HG03354 (cell line): ENCODE measurements at regions not wholly inside any gene's neighbourhood (a gene's known extent, or its start where the extent isn't known, plus 50 kb on each side); places are given as distances from the start of the nearest gene placed in this dataset.
"Not testable (repeated sequence)": the region's sequence is repeated elsewhere in the genome, so short reads cannot be mapped to it uniquely, and the experiment has no call there.

Experiments
- ATAC-seq: cut with Tn5 transposase; IDR thresholded peaks from one replicate; pipeline ENCODE4 v1.9.1; 2021; ENCODE audit warnings: mild to moderate bottlenecking; ENCODE audit not compliant: unreplicated experiment, poor library complexity, severe bottlenecking

DNA sequence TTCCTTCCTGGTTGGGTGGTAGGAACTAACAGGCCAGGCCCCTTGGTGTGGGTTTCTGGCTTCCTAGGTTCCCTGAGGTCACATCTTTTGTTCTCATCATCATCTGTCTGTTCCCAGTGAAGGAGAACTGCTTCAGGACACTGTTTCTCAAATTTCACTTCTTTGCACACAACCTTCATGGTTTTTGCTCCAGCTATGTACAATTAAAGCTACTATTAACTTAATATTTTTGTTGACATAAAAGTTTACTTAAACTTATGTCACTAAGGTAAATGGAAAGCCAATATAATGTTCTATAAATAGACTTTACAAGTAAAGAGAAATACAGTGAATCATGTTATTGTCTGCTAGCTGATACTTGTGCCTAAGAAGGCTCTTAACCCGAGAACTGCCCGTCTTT is 120.7 kb upstream of the KCNG1 start:
- no peak for ATAC-seq

- ATAC-seq, result no peak
These were observed 119.5 kb upstream of the KCNG1 start for GRCh38 chr20:51142448-51142847.

DNA sequence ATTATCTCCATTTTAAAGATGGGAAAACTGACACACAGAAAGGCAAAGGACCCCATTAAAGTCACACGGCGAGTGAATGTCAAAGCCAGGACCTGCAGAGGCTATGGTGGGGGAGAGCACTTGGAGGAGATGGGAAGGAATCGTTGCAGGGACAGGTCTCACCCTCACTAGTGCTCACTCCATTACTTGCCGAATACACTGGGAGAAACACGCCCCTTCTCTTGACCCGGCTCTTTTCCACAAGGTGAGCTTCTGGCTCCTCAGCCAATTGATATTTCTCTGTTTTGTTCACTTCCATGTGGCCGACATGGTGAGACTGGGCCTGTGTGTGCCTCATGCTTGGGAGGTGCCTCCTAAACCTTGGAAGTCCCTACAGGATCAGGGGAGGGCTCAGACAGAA is 117.8 kb upstream of the KCNG1 start:
- ATAC-seq, result no peak

DNA sequence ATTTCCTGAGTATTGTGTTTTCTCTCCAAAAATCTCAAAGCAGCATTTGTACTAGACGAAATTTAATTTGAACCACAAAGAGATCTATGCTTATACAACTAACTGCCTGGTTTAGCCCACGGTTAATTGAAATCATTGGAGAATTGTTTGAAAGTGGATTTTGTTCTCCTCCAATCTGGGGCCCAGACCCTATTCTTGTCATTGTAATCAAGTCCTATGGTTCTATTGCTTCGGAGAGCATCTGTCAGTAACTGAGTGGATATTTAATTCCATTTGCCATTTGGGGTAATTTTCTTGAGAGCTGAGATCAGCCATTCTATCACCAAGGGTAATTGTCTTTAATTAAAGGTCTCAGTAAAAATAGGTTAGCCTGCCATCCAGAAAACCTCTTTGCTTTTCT is 117.0 kb upstream of the KCNG1 start:
- ATAC-seq, result no peak

DNA sequence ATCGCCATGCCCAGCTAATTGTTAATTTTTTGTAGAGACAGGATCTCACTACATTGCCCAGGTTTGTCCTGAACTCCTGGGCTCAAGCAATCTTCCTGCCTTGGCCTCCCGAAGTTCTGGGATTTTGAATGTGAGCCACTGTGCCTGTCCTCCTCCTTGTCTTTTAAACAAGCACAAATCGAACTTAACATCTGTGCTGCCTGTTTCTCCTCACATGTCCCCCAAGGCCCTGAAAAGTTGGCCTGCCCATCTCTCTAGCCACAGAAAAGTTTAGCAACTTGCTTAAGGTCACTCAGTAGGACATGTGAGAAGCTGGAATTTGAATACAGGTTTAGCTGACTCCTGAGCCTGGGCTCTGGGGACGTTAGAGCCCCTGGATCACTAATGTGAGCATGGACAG is 115.7 kb upstream of the KCNG1 start:
- ATAC-seq, result no peak

- no peak for ATAC-seq
These were observed 114.6 kb upstream of the KCNG1 start for GRCh38 chr20:51137461-51137860.

- ATAC-seq, result no peak
These were observed 113.2 kb upstream of the KCNG1 start for GRCh38 chr20:51135926-51136715.

DNA sequence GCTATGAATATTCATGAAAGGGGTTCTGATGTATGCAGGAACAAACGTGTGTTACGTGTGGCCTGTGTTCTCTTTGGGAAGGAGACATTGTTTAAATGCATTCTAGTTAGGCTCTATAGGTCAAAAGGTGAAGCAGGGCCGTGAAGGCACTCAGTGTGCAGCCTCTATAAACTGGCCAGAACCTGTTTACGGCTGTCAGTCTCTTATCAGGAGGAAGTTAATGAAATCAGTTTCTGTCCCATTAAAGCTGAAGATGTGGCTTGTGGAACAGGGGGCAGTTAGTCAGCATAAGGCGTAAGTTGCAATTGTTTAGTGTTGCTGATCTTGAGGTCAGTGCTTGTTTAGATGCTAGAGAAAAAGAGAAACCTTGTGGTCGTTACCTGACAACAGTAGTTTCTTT is 111.5 kb upstream of the KCNG1 start:
- ATAC-seq, result no peak

DNA sequence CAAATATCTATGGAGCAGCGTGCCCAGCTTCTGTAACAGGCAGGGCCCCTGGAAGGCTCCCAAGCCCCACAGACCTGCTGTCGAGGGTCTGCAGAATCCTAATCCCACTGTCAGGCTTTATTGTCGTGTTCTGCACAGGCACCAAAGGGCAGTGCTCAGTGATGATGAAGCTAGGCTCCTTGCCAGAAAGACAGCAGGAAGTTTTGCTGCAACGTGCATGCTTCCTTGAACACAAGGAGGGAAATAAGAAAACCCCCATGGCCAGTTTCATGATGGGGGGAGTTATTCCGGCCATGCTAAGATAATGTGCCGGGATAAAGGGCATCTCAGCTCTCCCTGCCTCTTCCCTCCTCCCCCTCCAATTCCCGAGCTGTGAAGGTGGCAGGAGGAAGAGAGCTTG is 109.4 kb upstream of the KCNG1 start:
- no peak for ATAC-seq

- ATAC-seq, result no peak
These were observed 108.9 kb upstream of the KCNG1 start for GRCh38 chr20:51131811-51132210.

GRCh38 chr20:51129147-51129776 is 106.4 kb upstream of the KCNG1 start:
- no peak for ATAC-seq

- ATAC-seq, result peak; percentile 44
These were observed 105.3 kb upstream of the KCNG1 start for GRCh38 chr20:51128198-51128597.

DNA sequence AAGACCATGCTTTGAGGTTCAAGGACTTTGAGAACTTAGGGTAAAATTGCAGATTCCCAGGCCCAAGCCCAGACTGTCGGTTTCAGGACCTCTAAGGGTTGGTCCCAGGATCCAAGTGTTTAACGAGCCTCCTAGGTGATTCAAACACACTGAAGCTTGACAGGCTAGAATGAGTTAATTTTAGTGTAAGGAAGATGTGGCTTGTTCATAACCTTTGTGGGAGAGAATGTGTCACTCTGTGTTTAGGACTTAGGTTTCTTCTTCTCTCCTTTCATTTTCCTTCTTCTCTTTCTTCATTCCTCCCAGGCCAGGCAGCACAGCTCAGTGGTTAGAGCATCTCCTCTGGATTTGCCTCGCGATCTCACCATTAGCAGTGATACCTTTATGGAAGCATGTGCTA is 104.8 kb upstream of the KCNG1 start:
- no peak for ATAC-seq

DNA sequence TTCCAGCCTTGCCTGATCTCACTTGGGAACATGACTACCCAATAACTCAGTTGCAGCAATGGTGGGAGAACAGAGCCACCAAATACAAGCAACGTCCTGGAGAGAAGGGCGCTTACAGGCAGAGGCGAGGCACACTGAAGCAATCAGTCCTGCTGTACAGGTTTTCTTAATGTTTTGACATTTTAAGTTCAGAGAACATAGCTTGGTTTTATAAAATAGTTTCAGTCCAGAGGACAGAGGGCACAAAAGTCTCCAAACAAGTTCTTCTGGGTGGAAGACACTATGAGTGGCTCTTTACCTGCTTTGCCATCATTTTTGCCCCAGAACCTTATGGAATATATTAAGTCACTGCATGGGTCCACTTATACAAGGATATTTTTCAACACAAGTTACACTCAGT is 103.4 kb upstream of the KCNG1 start:
- ATAC-seq, result no peak

DNA sequence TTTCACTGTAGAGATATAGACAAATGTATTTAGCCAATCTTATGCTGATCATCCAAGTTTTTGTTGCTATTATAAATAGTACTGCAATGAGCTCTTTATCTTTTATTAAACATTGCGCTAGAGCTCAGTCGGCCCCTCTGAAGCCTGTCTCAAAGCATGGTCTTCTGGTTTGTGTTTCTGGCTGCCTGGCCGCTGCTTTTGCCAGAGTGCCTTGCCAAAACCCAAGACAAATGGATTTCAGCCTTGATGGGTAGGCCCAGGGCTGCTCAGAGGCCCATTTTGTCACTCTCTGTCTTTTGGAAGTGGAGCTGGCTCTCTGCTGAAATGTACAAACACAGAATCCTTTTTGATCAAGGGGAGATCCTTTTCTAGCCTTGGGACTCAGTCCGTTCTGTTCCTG is 102.9 kb upstream of the KCNG1 start:
- ATAC-seq, result no peak

DNA sequence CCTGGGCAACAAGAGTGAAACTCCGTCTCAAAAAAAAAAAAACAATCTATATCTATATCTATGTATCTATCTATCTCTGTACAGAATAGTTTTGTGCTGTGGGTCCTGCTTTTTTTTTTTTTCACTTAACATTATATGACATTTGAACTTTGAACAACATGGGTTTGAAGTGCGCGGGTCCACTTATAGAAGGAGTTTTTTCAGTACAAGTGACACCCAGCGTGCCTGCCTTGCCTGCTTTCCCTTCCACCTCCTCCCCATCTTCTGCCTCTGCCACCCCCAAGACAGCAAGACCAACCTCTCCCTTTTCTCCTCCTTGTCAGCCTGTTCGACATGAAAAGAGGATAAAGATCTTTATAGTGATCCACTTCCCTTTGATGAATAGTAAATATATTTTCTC is 102.2 kb upstream of the KCNG1 start:
- ATAC-seq, result no peak

DNA sequence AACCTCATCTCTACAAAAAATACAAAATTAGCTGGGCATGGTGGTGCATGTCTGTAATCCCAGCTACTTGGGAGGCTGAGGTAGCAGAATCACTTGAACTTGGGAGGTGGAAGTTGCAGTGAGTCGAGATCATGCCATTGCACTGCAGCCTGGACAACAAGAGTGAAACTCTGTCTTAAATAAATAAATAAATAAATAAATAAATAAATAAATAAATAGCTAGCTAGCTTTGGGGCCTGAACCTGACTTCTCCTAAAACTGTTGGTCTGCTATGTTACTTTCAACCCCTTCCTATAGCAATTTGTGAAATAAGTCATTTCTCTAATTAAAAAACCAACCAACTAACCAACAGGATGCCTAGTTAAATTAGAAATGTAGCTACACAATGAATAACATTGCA is 101.0 kb upstream of the KCNG1 start:
- ATAC-seq, result not testable (repeated sequence)

GRCh38 chr20:51122931-51123658 is 100.2 kb upstream of the KCNG1 start:
- ATAC-seq, result no peak

GRCh38 chr20:51121901-51122412 is 99.0 kb upstream of the KCNG1 start:
- ATAC-seq, result no peak

DNA sequence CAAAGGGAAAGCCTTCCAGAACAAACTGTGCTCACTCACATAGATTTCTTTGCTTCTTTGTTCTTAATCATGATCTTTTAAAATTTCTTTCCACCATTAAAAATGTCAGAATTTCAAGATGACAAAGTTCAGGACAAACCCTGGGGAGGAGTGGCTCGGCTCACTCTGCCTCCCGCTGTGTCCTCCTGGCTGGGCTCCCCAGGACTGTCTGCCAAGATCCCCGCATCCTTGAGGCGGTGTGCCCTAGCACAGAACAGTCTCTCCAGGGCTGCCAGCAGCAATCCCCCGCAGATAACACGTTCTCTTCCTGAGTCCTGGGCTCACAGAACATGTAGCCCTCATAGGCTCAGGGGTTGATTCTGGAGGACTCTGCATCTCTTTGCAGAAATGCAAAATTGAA is 98.4 kb upstream of the KCNG1 start:
- no peak for ATAC-seq

DNA sequence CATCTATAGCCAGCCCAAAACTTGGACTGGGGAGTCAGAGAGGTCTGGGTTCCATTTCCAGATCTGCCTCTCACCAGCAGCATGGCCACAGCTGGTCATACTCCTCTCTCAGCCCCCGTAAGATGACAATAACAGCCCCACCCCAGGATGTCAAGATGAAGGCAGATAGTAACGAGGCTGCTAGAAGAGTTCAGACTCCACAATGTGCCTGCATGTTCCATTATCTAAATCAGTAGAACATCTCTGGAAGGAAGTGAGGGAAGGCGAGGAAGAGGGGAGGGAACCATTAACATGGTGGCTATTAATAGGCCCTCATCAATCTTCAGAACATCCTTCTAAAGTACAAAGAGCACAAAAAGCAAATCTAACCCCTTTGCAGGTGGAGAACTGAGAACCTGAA is 98.0 kb upstream of the KCNG1 start:
- ATAC-seq, result no peak
